ENCODE measurements at regions not wholly inside any gene's neighbourhood (a gene's known extent, or its start where the extent isn't known, plus 50 kb on each side); places are given as distances from the start of the nearest gene placed in this dataset.

GRCh38 chr14:82776958-82777357, 1243.3 kb upstream of the SEL1L start:
- no peak for DNase-seq (ENCODE audit: low read depth)
- TF ChIP-seq POLR2A (IDR thresholded peaks at IDR 0.05; ENCODE audit: extremely low read depth, insufficient read length) (no peak), CTCF (IDR thresholded peaks at IDR 0.05; ENCODE audit: low read depth, low read length) (no peak), MYC (IDR thresholded peaks at IDR 0.05; ENCODE audit: low read depth, low read length) (no peak), MAX (IDR thresholded peaks at IDR 0.05; ENCODE audit: low read depth, low read length) (no peak)

GRCh38 chr14:82778008-82778590, 1244.4 kb upstream of the SEL1L start:
- DNase-seq (ENCODE audit: low read depth), result no peak
- TF ChIP-seq MYC (IDR thresholded peaks at IDR 0.05; ENCODE audit: low read depth, low read length) (no peak), MAX (IDR thresholded peaks at IDR 0.05; ENCODE audit: low read depth, low read length) (no peak)
- no peak overlapping the region for H3K4me3 ChIP-seq (ENCODE audit: low read depth, low read length)

More at GRCh38 chr14:82776958-82777357, 1243.3 kb upstream of the SEL1L start:
- H3K4me3 ChIP-seq (ENCODE audit: low read depth, low read length), result no peak overlapping the region

- no peak for DNase-seq (ENCODE audit: low read depth)
- no peak overlapping the region for H3K4me3 ChIP-seq (ENCODE audit: low read depth, low read length)
- no peak for TF ChIP-seq MYC (IDR thresholded peaks at IDR 0.05; ENCODE audit: low read depth, low read length)
- TF ChIP-seq MAX (IDR thresholded peaks at IDR 0.05; ENCODE audit: low read depth, low read length), result no peak
- no peak for TF ChIP-seq POLR2A (IDR thresholded peaks at IDR 0.05; ENCODE audit: extremely low read depth, insufficient read length)
- TF ChIP-seq CTCF (IDR thresholded peaks at IDR 0.05; ENCODE audit: low read depth, low read length), result no peak
These were observed 1244.9 kb upstream of the SEL1L start for GRCh38 chr14:82778601-82779000.

GRCh38 chr14:82779301-82779700, 1245.6 kb upstream of the SEL1L start:
- H3K4me3 ChIP-seq (ENCODE audit: low read depth, low read length), result no peak overlapping the region
- no peak for DNase-seq (ENCODE audit: low read depth)
- TF ChIP-seq POLR2A (IDR thresholded peaks at IDR 0.05; ENCODE audit: extremely low read depth, insufficient read length) (no peak), MAX (IDR thresholded peaks at IDR 0.05; ENCODE audit: low read depth, low read length) (no peak), CTCF (IDR thresholded peaks at IDR 0.05; ENCODE audit: low read depth, low read length) (no peak), MYC (IDR thresholded peaks at IDR 0.05; ENCODE audit: low read depth, low read length) (no peak)

GRCh38 chr14:82785756-82786482, 1252.3 kb upstream of the SEL1L start:
- DNase-seq (ENCODE audit: low read depth), result no peak
- TF ChIP-seq CTCF (IDR thresholded peaks at IDR 0.05; ENCODE audit: low read depth, low read length), result no peak
- TF ChIP-seq MYC (IDR thresholded peaks at IDR 0.05; ENCODE audit: low read depth, low read length), result no peak
- no peak for TF ChIP-seq POLR2A (IDR thresholded peaks at IDR 0.05; ENCODE audit: extremely low read depth, insufficient read length)
- TF ChIP-seq MAX (IDR thresholded peaks at IDR 0.05; ENCODE audit: low read depth, low read length), result no peak

GRCh38 chr14:82786483-82786880, 1252.8 kb upstream of the SEL1L start:
- H3K4me3 ChIP-seq (ENCODE audit: low read depth, low read length), result no peak overlapping the region
- TF ChIP-seq MYC (IDR thresholded peaks at IDR 0.05; ENCODE audit: low read depth, low read length), result no peak
- TF ChIP-seq POLR2A (IDR thresholded peaks at IDR 0.05; ENCODE audit: extremely low read depth, insufficient read length), result no peak
- no peak for TF ChIP-seq MAX (IDR thresholded peaks at IDR 0.05; ENCODE audit: low read depth, low read length)
- TF ChIP-seq CTCF (IDR thresholded peaks at IDR 0.05; ENCODE audit: low read depth, low read length), result no peak
- DNase-seq (ENCODE audit: low read depth), result no peak

More at GRCh38 chr14:82785756-82786482, 1252.3 kb upstream of the SEL1L start:
- H3K4me3 ChIP-seq (ENCODE audit: low read depth, low read length), result no peak overlapping the region

All from NB4 (cell line).